Tibial artery (tissue), 4 donors: ENCODE measurements at regions not wholly inside any gene's neighbourhood (a gene's known extent, or its start where the extent isn't known, plus 50 kb on each side); places are given as distances from the start of the nearest gene placed in this dataset.

Source experiments
- DNase-seq, 2 donors: peaks; one replicate each; pipeline ENCODE4 v3.0.0-alpha.2; 2019
- H3K27ac ChIP-seq, 2 donors: fragments of 200-600 bp; sonication (generic) in 1 of 2; 1 replicate in 1 of 2; 2 replicates in 1 of 2; pipeline ENCODE4 v1.5.1; 2018 to 2019; ENCODE audit warnings: mild to moderate bottlenecking in 1 of 2
- H3K27me3 ChIP-seq, 2 donors: fragments of 200-600 bp; sonication (generic) in 1 of 2; one replicate each; pipeline versions ENCODE4 v1.5.1 to v1.6.0; 2016 to 2019
- H3K36me3 ChIP-seq, 3 donors: fragments of 200-600 bp; sonication (generic) in 2 of 3; one replicate each; pipeline ENCODE4 v1.5.1; 2016 to 2019; ENCODE audit warnings: mild to moderate bottlenecking in 2 of 3
- H3K4me1 ChIP-seq, 4 donors: fragments of 200-600 bp; sonication (generic) in 2 of 4; 1 replicate in 3 of 4; 2 replicates in 1 of 4; pipeline ENCODE4 v1.5.1; 2016 to 2019
- H3K4me3 ChIP-seq, 2 donors: fragments of 200-600 bp; sonication (generic) in 1 of 2; 1 replicate in 1 of 2; 2 replicates in 1 of 2; pipeline ENCODE4 v1.5.1; 2018 to 2019; ENCODE audit warnings: mild to moderate bottlenecking in 2 of 2
- H3K9me3 ChIP-seq, 3 donors: fragments of 200-600 bp; sonication (generic) in 1 of 3; one replicate each; pipeline ENCODE4 v1.5.1; 2016 to 2019
- intact Hi-C: fragments of 100-400 bp; cut with DNase I; formaldehyde crosslinking; loops from one replicate; pipeline ENCODE4 v1.15.0; 2023; ENCODE audit warnings: low total_unique reads
- TF ChIP-seq, protein P1 (sequence below), 2 experiments: fragments of 200-600 bp in 1 of 2; fragments of 450-650 bp in 1 of 2; IDR thresholded peaks; one replicate each; pipeline ENCODE4 v1.5.1; 2017 to 2019; ENCODE audit warnings: antibody characterized with exemption in 2 of 2, mild to moderate bottlenecking in 1 of 2, moderate library complexity in 1 of 2

DNA sequence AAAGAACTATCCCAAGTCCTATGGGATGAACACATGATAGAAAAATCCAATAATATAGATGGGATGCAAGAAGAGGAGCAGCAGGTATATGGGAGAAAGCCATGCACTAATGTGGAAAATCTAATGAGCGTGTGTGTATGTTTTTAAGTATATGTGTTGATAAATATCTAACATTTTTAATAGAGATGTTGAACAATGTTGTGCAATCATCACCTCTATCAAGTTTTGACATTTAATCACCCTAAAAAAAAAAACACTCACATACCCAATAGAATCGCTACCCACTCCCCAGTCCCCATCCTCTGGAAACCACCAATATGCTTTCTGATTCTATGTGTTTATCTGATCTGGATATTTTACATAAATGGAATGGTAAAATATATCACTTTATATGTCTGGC, 983.7 kb downstream of the SUCLG1 start:
- TF ChIP-seq, protein P1, sequence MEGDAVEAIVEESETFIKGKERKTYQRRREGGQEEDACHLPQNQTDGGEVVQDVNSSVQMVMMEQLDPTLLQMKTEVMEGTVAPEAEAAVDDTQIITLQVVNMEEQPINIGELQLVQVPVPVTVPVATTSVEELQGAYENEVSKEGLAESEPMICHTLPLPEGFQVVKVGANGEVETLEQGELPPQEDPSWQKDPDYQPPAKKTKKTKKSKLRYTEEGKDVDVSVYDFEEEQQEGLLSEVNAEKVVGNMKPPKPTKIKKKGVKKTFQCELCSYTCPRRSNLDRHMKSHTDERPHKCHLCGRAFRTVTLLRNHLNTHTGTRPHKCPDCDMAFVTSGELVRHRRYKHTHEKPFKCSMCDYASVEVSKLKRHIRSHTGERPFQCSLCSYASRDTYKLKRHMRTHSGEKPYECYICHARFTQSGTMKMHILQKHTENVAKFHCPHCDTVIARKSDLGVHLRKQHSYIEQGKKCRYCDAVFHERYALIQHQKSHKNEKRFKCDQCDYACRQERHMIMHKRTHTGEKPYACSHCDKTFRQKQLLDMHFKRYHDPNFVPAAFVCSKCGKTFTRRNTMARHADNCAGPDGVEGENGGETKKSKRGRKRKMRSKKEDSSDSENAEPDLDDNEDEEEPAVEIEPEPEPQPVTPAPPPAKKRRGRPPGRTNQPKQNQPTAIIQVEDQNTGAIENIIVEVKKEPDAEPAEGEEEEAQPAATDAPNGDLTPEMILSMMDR (IDR thresholded peaks at IDR 0.05), result no peak
- H3K9me3 ChIP-seq, result no peaks in the 10 kb centered on the region
- H3K36me3 ChIP-seq, result no peaks in the 10 kb centered on the region
- intact Hi-C loops, result no loop called here
- no peak overlapping the region for H3K27ac ChIP-seq
- no peaks in the 10 kb centered on the region for H3K27me3 ChIP-seq
- H3K4me3 ChIP-seq, result no peak overlapping the region
- no peaks in the 10 kb centered on the region for H3K4me1 ChIP-seq
- no peak for DNase-seq

DNA sequence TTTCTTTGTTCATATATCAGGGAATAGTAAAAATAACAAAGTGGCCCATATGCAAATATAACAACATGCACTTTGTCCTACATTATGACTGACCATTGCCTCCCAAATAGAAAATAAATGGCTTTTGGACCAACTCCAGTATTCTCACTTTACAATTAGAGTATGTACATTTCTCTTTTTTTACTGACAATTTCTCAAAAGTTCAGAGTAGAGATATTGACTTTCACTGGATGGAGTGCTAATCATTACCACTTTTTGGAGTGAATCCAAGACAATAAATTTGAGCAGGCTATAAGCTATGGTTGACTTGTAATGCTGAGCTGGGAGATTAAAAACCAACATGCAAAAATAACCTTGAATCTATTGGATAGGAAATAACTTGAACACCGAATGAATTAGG, 987.4 kb downstream of the SUCLG1 start:
- H3K27ac ChIP-seq, result no peak overlapping the region
- H3K4me3 ChIP-seq, result no peak overlapping the region

GRCh38 chr2:83470928-83471327, 988.2 kb downstream of the SUCLG1 start:
- no peaks in the 10 kb centered on the region for H3K9me3 ChIP-seq
- intact Hi-C loops, result no loop called here
- H3K4me3 ChIP-seq, result no peak overlapping the region
- no peaks in the 10 kb centered on the region for H3K36me3 ChIP-seq
- no peak for DNase-seq
- H3K27me3 ChIP-seq, result no peaks in the 10 kb centered on the region
- TF ChIP-seq, protein P1 (IDR thresholded peaks at IDR 0.05), result no peak
- H3K4me1 ChIP-seq, result no peaks in the 10 kb centered on the region
- H3K27ac ChIP-seq, result no peak overlapping the region

More for the DNA sequence above, 987.4 kb downstream of the SUCLG1 start:
- Histone ChIP-seq H3K27me3 (no peaks in the 10 kb centered on the region), H3K9me3 (no peaks in the 10 kb centered on the region), H3K36me3 (no peaks in the 10 kb centered on the region), H3K4me1 (no peaks in the 10 kb centered on the region)
- no peak for DNase-seq
- TF ChIP-seq, protein P1 (IDR thresholded peaks at IDR 0.05), result no peak
- intact Hi-C loops, result no loop called here

DNA sequence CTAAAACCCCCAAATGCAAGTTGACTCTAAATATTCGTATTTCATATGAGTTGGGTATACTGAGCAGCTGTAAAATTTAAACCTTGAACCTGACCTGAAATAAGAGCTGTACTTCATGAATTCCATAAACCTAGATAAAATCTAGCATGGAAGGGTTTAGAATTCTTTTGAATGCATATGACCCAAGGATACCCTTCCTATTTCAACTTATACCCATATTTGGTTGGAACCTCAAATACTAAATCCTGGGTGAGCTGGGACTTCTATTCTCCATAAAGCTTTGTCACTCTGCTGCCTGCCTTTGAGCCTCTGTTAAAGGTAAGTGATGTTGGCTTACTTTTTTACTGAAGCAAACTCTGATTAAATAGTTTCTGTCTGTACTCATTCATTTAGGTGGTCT, 994.6 kb downstream of the SUCLG1 start:
- DNase-seq, result no peak
- no peak overlapping the region for H3K27ac ChIP-seq

GRCh38 chr2:83462881-83463280, 996.2 kb downstream of the SUCLG1 start:
- Histone ChIP-seq H3K4me1 (no peaks in the 10 kb centered on the region), H3K4me3 (no peak overlapping the region), H3K9me3 (no peaks in the 10 kb centered on the region), H3K27ac (no peak overlapping the region), H3K27me3 (no peaks in the 10 kb centered on the region), H3K36me3 (no peaks in the 10 kb centered on the region)
- TF ChIP-seq, protein P1 (IDR thresholded peaks at IDR 0.05), result no peak
- no peak for DNase-seq
- intact Hi-C loops, result no loop called here

More for the DNA sequence above, 994.6 kb downstream of the SUCLG1 start:
- H3K9me3 ChIP-seq, result no peaks in the 10 kb centered on the region
- no peaks in the 10 kb centered on the region for H3K27me3 ChIP-seq
- intact Hi-C loops, result no loop called here
- H3K4me1 ChIP-seq, result no peaks in the 10 kb centered on the region
- no peaks in the 10 kb centered on the region for H3K36me3 ChIP-seq
- TF ChIP-seq, protein P1 (IDR thresholded peaks at IDR 0.05), result no peak
- H3K4me3 ChIP-seq, result no peak overlapping the region

GRCh38 chr2:83461135-83461534, 997.9 kb downstream of the SUCLG1 start:
- Histone ChIP-seq H3K27ac (no peak overlapping the region), H3K27me3 (no peaks in the 10 kb centered on the region), H3K9me3 (no peaks in the 10 kb centered on the region), H3K36me3 (no peaks in the 10 kb centered on the region), H3K4me3 (no peak overlapping the region), H3K4me1 (no peaks in the 10 kb centered on the region)
- intact Hi-C loops, result no loop called here
- DNase-seq, result no peak
- TF ChIP-seq, protein P1 (IDR thresholded peaks at IDR 0.05), result no peak
